IMR-90 (cell line): ENCODE measurements at regions not wholly inside any gene's neighbourhood (a gene's known extent, or its start where the extent isn't known, plus 50 kb on each side); places are given as distances from the start of the nearest gene placed in this dataset.

Source experiments
- ATAC-seq: fragments of 200-7000 bp; cut with Tn5 transposase; 2 replicates; pipeline ENCODE4 v1.9.1; 2020; ENCODE audit warnings: low read depth, mild to moderate bottlenecking, moderate library complexity
- BruUV-seq: library from RNA; stranded (reverse); fragments of 400-500 nt; replicated peaks from 2 replicates; lab custom pipeline; 2021; lab: Mats Ljungman, UMichigan
- CTCF ChIA-PET: fragments of 300-600 bp; formaldehyde crosslinking; extraction: SDS; loops from one replicate; lab custom pipeline; 2021; ENCODE audit warnings: antibody characterized with exemption; lab: Yijun Ruan, JAX
- POLR2A ChIA-PET: fragments of 300-600 bp; sonication (Branson Sonifier 250); formaldehyde crosslinking; loops from one replicate; lab custom pipeline; 2022; ENCODE audit warnings: antibody characterized with exemption; ENCODE audit not compliant: unreplicated experiment; lab: Charles Lee
- DNase-seq: peaks from one replicate; pipeline ENCODE4 v3.0.0; 2013
- H2AFZ ChIP-seq: replicated peaks from 2 replicates; pipeline ENCODE3; 2013; ENCODE audit warnings: low read length, mild to moderate bottlenecking; ENCODE audit not compliant: poor library complexity
- H2AK5ac ChIP-seq: 2 replicates; pipeline ENCODE4 v1.6.1; 2013; ENCODE audit warnings: low read depth, low read length, inconsistent platforms
- H2AK9ac ChIP-seq: replicated peaks from 2 replicates; pipeline ENCODE3; 2013; ENCODE audit warnings: mild to moderate bottlenecking, low read depth, low read length, moderate library complexity; ENCODE audit not compliant: poor library complexity
- H2BK120ac ChIP-seq: 2 replicates; pipeline ENCODE4 v1.6.1; 2013; ENCODE audit warnings: low read depth, low read length, inconsistent platforms
- H2BK15ac ChIP-seq: 3 replicates; pipeline ENCODE4 v1.6.1; 2013; ENCODE audit warnings: low read depth, low read length, inconsistent platforms
- H2BK20ac ChIP-seq: 2 replicates; pipeline ENCODE4 v1.6.1; 2013; ENCODE audit warnings: low read depth, mild to moderate bottlenecking, inconsistent platforms, low read length, moderate library complexity
- H2BK5ac ChIP-seq: 2 replicates; pipeline ENCODE4 v1.6.1; 2013; ENCODE audit warnings: mild to moderate bottlenecking, low read depth, low read length, inconsistent platforms; ENCODE audit not compliant: poor library complexity, severe bottlenecking
- H3K14ac ChIP-seq: replicated peaks from 2 replicates; pipeline ENCODE4 v1.6.1; 2013; ENCODE audit warnings: low read depth, low read length, inconsistent platforms
- H3K18ac ChIP-seq: 2 replicates; pipeline ENCODE4 v1.6.1; 2013; ENCODE audit warnings: low read depth, low read length, control low read depth
- H3K23ac ChIP-seq: 2 replicates; pipeline ENCODE4 v1.6.1; 2013; ENCODE audit warnings: low read depth, low read length, inconsistent platforms
- H3K27ac ChIP-seq: 2 replicates; pipeline ENCODE4 v1.5.1; 2013; ENCODE audit warnings: mild to moderate bottlenecking, control low read depth, low read length; ENCODE audit not compliant: insufficient read depth
- H3K27me3 ChIP-seq: 2 replicates; pipeline ENCODE4 v1.6.1; 2013; ENCODE audit warnings: low read length; ENCODE audit not compliant: control insufficient read depth, insufficient read depth
- H3K36me3 ChIP-seq: 2 replicates; pipeline ENCODE4 v1.6.1; 2013; ENCODE audit warnings: low read length, mixed read lengths; ENCODE audit not compliant: control insufficient read depth, insufficient read depth
- H3K4ac ChIP-seq: 2 replicates; pipeline ENCODE4 v1.6.1; 2013; ENCODE audit warnings: low read depth, low read length, inconsistent platforms
- H3K4me1 ChIP-seq: 2 replicates; pipeline ENCODE4 v1.6.1; 2013; ENCODE audit warnings: low read length, mixed read lengths; ENCODE audit not compliant: control insufficient read depth, insufficient read depth
- H3K4me2 ChIP-seq: 2 replicates; pipeline ENCODE4 v1.6.1; 2013; ENCODE audit warnings: low read depth, mild to moderate bottlenecking, control low read depth, low read length, moderate library complexity
- H3K4me3 ChIP-seq: 2 replicates; pipeline ENCODE4 v1.5.1; 2013; ENCODE audit warnings: low read depth, mild to moderate bottlenecking, control low read depth, low read length, moderate library complexity; ENCODE audit not compliant: insufficient read depth
- H3K56ac ChIP-seq: 2 replicates; pipeline ENCODE4 v1.6.1; 2013; ENCODE audit warnings: low read length, inconsistent platforms; ENCODE audit not compliant: insufficient read depth; ENCODE audit errors: extremely low read depth
- H3K79me1 ChIP-seq, 2 experiments: 2 replicates each; pipeline ENCODE4 v1.6.1; 2013; ENCODE audit warnings: low read length in 2 of 2, inconsistent platforms in 1 of 2, low read depth in 1 of 2
- H3K9ac ChIP-seq: 2 replicates; pipeline ENCODE4 v1.6.1; 2013; ENCODE audit warnings: low read depth, low read length, control low read depth
- H3K9me1 ChIP-seq: 2 replicates; pipeline ENCODE4 v1.6.1; 2013; ENCODE audit warnings: low read length, inconsistent platforms; ENCODE audit not compliant: insufficient read depth
- H3K9me3 ChIP-seq: 2 replicates; pipeline ENCODE4 v1.6.1; 2013; ENCODE audit warnings: low read length; ENCODE audit not compliant: control insufficient read depth, insufficient read depth
- H4K20me1 ChIP-seq: 2 replicates; pipeline ENCODE4 v1.6.1; 2013; ENCODE audit warnings: low read length, inconsistent platforms; ENCODE audit not compliant: insufficient read depth
- H4K5ac ChIP-seq: 2 replicates; pipeline ENCODE4 v1.6.1; 2013; ENCODE audit warnings: mild to moderate bottlenecking, low read depth, low read length, control low read depth
- H4K8ac ChIP-seq, 2 experiments: 2 replicates each; pipeline ENCODE4 v1.6.1; 2013; ENCODE audit warnings: low read depth in 2 of 2, low read length in 2 of 2, control low read depth in 1 of 2, inconsistent platforms in 1 of 2
- H4K91ac ChIP-seq: 2 replicates; pipeline ENCODE4 v1.6.1; 2013; ENCODE audit warnings: low read depth, low read length, inconsistent platforms; ENCODE audit not compliant: insufficient read depth
- CEBPB ChIP-seq: IDR thresholded peaks from 2 replicates; pipeline ENCODE4 v1.6.1; 2012; ENCODE audit warnings: low read depth, low read length, improper control_type of control experiment
- CTCF ChIP-seq: conservative IDR thresholded peaks from 2 replicates; pipeline ENCODE4 v1.5.1; 2012; ENCODE audit warnings: mild to moderate bottlenecking, low read depth, low read length, improper control_type of control experiment
- FOS ChIP-seq: fragments of 150-350 bp; IDR thresholded peaks from 2 replicates; pipeline ENCODE4 v1.6.1; 2016; ENCODE audit warnings: low read depth, low read length
- MAFK ChIP-seq: IDR thresholded peaks from 2 replicates; pipeline ENCODE4 v1.6.1; 2012; ENCODE audit warnings: low read depth, low read length, improper control_type of control experiment
- MXI1 ChIP-seq: IDR thresholded peaks from 2 replicates; pipeline ENCODE4 v1.6.1; 2012; ENCODE audit warnings: low read depth, mild to moderate bottlenecking, low read length, moderate library complexity, borderline replicate concordance
- NFE2L2 ChIP-seq: fragments of 150-350 bp; IDR thresholded peaks from 2 replicates; pipeline ENCODE4 v1.6.1; 2016; ENCODE audit warnings: low read depth, mild to moderate bottlenecking, low read length
- POLR2A ChIP-seq: IDR thresholded peaks from 2 replicates; pipeline ENCODE4 v1.6.1; 2012; ENCODE audit warnings: mild to moderate bottlenecking, low read depth, low read length
- RAD21 ChIP-seq: IDR thresholded peaks from 2 replicates; pipeline ENCODE4 v1.6.1; 2012; ENCODE audit warnings: low read length, improper control_type of control experiment
- RFX5 ChIP-seq: IDR thresholded peaks from 2 replicates; pipeline ENCODE4 v1.8.0; 2012; ENCODE audit warnings: low read depth, mild to moderate bottlenecking, low read length, moderate library complexity
- WGBS, 2 experiments: methylation state at CpG; one replicate each; pipeline versions ENCODE4 v1.1.5 to v1.1.7; 2013; ENCODE audit warnings: missing lambda C conversion rate in 2 of 2; ENCODE audit not compliant: insufficient read length in 1 of 2; ENCODE audit errors: extremely low coverage in 2 of 2; 5-methylcytosine and 5-hydroxymethylcytosine counted together
- dilution Hi-C: fragments of 300-500 bp; cut with HindIII; formaldehyde crosslinking; loops from one replicate; pipeline ENCODE4 v1.14.3; 2018; ENCODE audit warnings: low sequenced_read_pairs; ENCODE audit not compliant: unreplicated experiment
- in situ Hi-C: fragments of 300-500 bp; cut with MboI; formaldehyde crosslinking; loops from 3 replicates; pipeline ENCODE4 v1.14.3; 2019; ENCODE audit warnings: low sequenced_read_pairs, inconsistent platforms, mixed read lengths
- intact Hi-C: fragments of 100-400 bp; cut with micrococcal nuclease; formaldehyde crosslinking; loops from 2 replicates; pipeline ENCODE4 v1.10.0; 2022
- TF ChIP-seq, protein P1 (sequence below): fragments of 150-350 bp; IDR thresholded peaks from 2 replicates; pipeline ENCODE4 v1.6.1; 2017; ENCODE audit warnings: mild to moderate bottlenecking, antibody characterized with exemption, low read length, low read depth

GRCh38 chr17:79518585-79519523, 92.0 kb downstream of the RBFOX3 start:
- Histone ChIP-seq H4K20me1 (no peaks in the 10 kb centered on the region), H3K4me2 (no peak overlapping the region), H3K79me1 (no peaks in the 10 kb centered on the region), H3K27me3 (peaks cover 6% of the 10 kb centered on the region; the same call in 1 of the 2 replicates), H2BK120ac (no peak overlapping the region), H3K9me1 (0 out of 2 replicates have a peak, but pooled peaks cover 3% of the 10 kb centered on the region), H3K14ac (no peak overlapping the region), H3K9me3 (peaks cover 9% of the 10 kb centered on the region; the same call in 1 of the 2 replicates), H2BK15ac (no peak overlapping the region), H4K8ac (no peak overlapping the region), H4K5ac (no peak overlapping the region), H3K4me1 (no peaks in the 10 kb centered on the region), H3K4ac (no peak overlapping the region), H3K9ac (no peak overlapping the region), H3K36me3 (no peaks in the 10 kb centered on the region), H3K23ac (no peak overlapping the region), H3K18ac (no peak overlapping the region), H3K56ac (no peak overlapping the region), H2BK5ac (no peak overlapping the region), H3K4me3 (no peak overlapping the region), H2AK9ac (no peak overlapping the region), H4K91ac (no peak overlapping the region), H2AFZ (no peak overlapping the region), H2AK5ac (no peak overlapping the region), H2BK20ac (no peak overlapping the region), H3K27ac (no peak overlapping the region)
- in situ Hi-C loops, result no loop called here
- ChIA-PET CTCF (no interaction called here), POLR2A (no interaction called here)
- 55% methylated on average over 5 of the region's 31 CpGs; no CpG with 5 or more reads in 1 of the 2 experiments for WGBS, 2 experiments
- ATAC-seq, result no peak
- TF ChIP-seq CTCF (no peak), FOS (no peak), CEBPB (no peak), MAFK (no peak), POLR2A (no peak), MXI1 (no peak), NFE2L2 (no peak), RAD21 (no peak), RFX5 (no peak)
- TF ChIP-seq, protein P1, sequence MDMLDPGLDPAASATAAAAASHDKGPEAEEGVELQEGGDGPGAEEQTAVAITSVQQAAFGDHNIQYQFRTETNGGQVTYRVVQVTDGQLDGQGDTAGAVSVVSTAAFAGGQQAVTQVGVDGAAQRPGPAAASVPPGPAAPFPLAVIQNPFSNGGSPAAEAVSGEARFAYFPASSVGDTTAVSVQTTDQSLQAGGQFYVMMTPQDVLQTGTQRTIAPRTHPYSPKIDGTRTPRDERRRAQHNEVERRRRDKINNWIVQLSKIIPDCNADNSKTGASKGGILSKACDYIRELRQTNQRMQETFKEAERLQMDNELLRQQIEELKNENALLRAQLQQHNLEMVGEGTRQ, result no peak
- intact Hi-C loops, result no loop called here
- no peak for DNase-seq
- dilution Hi-C loops, result no loop called here
- no TSS peak for BruUV-seq
